ENCODE measurements at regions not wholly inside any gene's neighbourhood (a gene's known extent, or its start where the extent isn't known, plus 50 kb on each side); places are given as distances from the start of the nearest gene placed in this dataset.

DNA sequence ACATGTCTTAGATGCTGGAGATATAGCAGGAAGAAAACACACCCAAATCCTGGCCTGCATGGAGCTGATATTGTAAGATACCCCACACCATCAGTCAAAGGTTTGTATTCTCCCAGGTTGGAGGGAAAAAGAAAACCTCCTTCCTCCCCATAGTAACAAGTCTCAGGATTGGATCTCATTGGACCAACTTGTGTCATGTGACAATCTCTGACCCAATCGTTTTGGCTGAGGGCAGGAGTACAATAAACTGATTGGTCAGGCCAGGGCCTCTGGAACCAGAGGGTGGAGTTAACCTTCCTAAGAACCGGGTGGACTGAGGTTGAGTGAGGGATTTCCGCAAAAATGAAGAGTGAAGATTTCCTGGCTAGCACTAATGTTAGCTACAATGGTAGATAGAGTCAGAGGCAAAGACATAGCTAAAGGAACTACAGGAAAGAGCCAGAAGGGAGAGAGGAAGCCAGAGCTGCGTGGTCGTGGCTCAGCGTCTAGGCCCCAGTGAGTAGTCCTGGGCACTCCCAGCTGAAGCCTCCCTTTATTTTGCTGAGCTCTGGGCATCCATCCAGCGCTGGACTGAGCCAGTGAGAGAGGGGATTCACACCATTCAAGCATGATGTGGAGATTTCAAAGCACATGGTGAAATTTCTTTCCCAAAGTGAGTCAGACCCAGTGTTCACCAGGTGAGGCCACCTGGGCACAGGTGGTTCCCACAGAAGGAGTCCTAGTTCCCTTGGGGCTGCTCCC is 219.9 kb downstream of the AACS start:
- Histone ChIP-seq H2AFZ (ENCODE audit: control insufficient read depth, low read depth, low read length) (no peak overlapping the region), H3K36me3 (ENCODE audit: control insufficient read depth in 2 of 2, insufficient read depth in 2 of 2, low read length in 1 of 2) (no peaks in the 10 kb centered on the region), H3K9me3 (replicated peaks; ENCODE audit: control insufficient read depth, insufficient read depth, low read length) (no peaks in the 10 kb centered on the region; the same call in 2 of the 3 replicates), H3K27ac (ENCODE audit: control insufficient read depth, insufficient read depth) (no peak overlapping the region), H3K4me3 (no peak overlapping the region), H3K79me2 (ENCODE audit: control insufficient read depth, insufficient read depth, low read length) (no peaks in the 10 kb centered on the region), H3K4me2 (ENCODE audit: control insufficient read depth, insufficient read depth) (no peak overlapping the region), H3K9ac (ENCODE audit: control insufficient read depth, insufficient read depth, low read length) (no peak overlapping the region), H3K4me1 (ENCODE audit: control insufficient read depth, insufficient read depth, low read length) (peaks cover 6% of the 10 kb centered on the region; the same call in 1 of the 2 replicates), H3K27me3 (replicated peaks in 1 of 2; ENCODE audit: control insufficient read depth in 2 of 2, insufficient read depth in 2 of 2, low read length in 1 of 2) (peaks cover 0 to 4% of the 10 kb centered on the region in 2 experiments; a peak in 3 of 4 replicates), H4K20me1 (ENCODE audit: control insufficient read depth, insufficient read depth) (no peaks in the 10 kb centered on the region; the same call in 1 of the 2 replicates)
- in situ Hi-C loops (cut with MboI) = no loop called here
- DNase-seq (ENCODE audit: low read depth, low spot score) (no peak), ATAC-seq (no peak; the same call in 2 of the 3 replicates), FAIRE-seq (no peak)
- intact Hi-C loops (cut with micrococcal nuclease; ENCODE audit: unreplicated experiment) = no loop called here
- BruUV-seq (replicated peaks) = no TSS peak
- ChIA-PET RAD21 (ENCODE audit: unreplicated experiment) (no interaction called here), SMC1A (ENCODE audit: uncharacterized antibody, unreplicated experiment) (interaction anchor here (0.7 kb wide), 1 partner anchor 334 kb away, joined by 3 read pairs; no protein-coding TSS in a partner anchor), POLR2A (no interaction called here), CTCF (interaction anchor here (0.6 kb wide), 1 partner anchor 220 kb away, joined by 3 read pairs; no protein-coding TSS in a partner anchor)
- WGBS (ENCODE audit: insufficient coverage, insufficient replicate concordance, low lambda C conversion rate, missing lambda C conversion rate) = 45% methylated on average over 7 of the region's 7 CpGs
- 0 out of 2 replicates have a peak, but pooled peaks have one; percentile 32 for TF ChIP-seq RFX5 (IDR thresholded peaks at IDR 0.05; ENCODE audit: low read depth, low read length)
- TF ChIP-seq, protein P1, sequence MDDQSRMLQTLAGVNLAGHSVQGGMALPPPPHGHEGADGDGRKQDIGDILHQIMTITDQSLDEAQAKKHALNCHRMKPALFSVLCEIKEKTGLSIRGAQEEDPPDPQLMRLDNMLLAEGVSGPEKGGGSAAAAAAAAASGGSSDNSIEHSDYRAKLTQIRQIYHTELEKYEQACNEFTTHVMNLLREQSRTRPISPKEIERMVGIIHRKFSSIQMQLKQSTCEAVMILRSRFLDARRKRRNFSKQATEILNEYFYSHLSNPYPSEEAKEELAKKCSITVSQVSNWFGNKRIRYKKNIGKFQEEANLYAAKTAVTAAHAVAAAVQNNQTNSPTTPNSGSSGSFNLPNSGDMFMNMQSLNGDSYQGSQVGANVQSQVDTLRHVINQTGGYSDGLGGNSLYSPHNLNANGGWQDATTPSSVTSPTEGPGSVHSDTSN (IDR thresholded peaks at IDR 0.05; ENCODE audit: insufficient replicate concordance, low read depth, low read length) = no peak
- TF ChIP-seq NFYB (IDR thresholded peaks at IDR 0.05; ENCODE audit: insufficient read depth, low read depth, low read length) = peak; percentile 44; the same call in 1 of the 2 replicates
